IMR-90 (cell line): ENCODE measurements at regions not wholly inside any gene's neighbourhood (a gene's known extent, or its start where the extent isn't known, plus 50 kb on each side); places are given as distances from the start of the nearest gene placed in this dataset.

Experiments
- ATAC-seq: fragments of 200-7000 bp; cut with Tn5 transposase; 2 replicates; pipeline ENCODE4 v1.9.1; 2020; ENCODE audit warnings: low read depth, mild to moderate bottlenecking, moderate library complexity
- BruUV-seq: library from RNA; stranded (reverse); fragments of 400-500 nt; replicated peaks from 2 replicates; lab custom pipeline; 2021; lab: Mats Ljungman, UMichigan
- CTCF ChIA-PET: fragments of 300-600 bp; formaldehyde crosslinking; extraction: SDS; loops from one replicate; lab custom pipeline; 2021; ENCODE audit warnings: antibody characterized with exemption; lab: Yijun Ruan, JAX
- POLR2A ChIA-PET: fragments of 300-600 bp; sonication (Branson Sonifier 250); formaldehyde crosslinking; loops from one replicate; lab custom pipeline; 2022; ENCODE audit warnings: antibody characterized with exemption; ENCODE audit not compliant: unreplicated experiment; lab: Charles Lee
- DNase-seq: peaks from one replicate; pipeline ENCODE4 v3.0.0; 2013
- H2AFZ ChIP-seq: replicated peaks from 2 replicates; pipeline ENCODE3; 2013; ENCODE audit warnings: low read length, mild to moderate bottlenecking; ENCODE audit not compliant: poor library complexity
- H2AK5ac ChIP-seq: 2 replicates; pipeline ENCODE4 v1.6.1; 2013; ENCODE audit warnings: low read depth, low read length, inconsistent platforms
- H2AK9ac ChIP-seq: replicated peaks from 2 replicates; pipeline ENCODE3; 2013; ENCODE audit warnings: mild to moderate bottlenecking, low read depth, low read length, moderate library complexity; ENCODE audit not compliant: poor library complexity
- H2BK120ac ChIP-seq: 2 replicates; pipeline ENCODE4 v1.6.1; 2013; ENCODE audit warnings: low read depth, low read length, inconsistent platforms
- H2BK15ac ChIP-seq: 3 replicates; pipeline ENCODE4 v1.6.1; 2013; ENCODE audit warnings: low read depth, low read length, inconsistent platforms
- H2BK20ac ChIP-seq: 2 replicates; pipeline ENCODE4 v1.6.1; 2013; ENCODE audit warnings: low read depth, mild to moderate bottlenecking, inconsistent platforms, low read length, moderate library complexity
- H2BK5ac ChIP-seq: 2 replicates; pipeline ENCODE4 v1.6.1; 2013; ENCODE audit warnings: mild to moderate bottlenecking, low read depth, low read length, inconsistent platforms; ENCODE audit not compliant: poor library complexity, severe bottlenecking
- H3K14ac ChIP-seq: replicated peaks from 2 replicates; pipeline ENCODE4 v1.6.1; 2013; ENCODE audit warnings: low read depth, low read length, inconsistent platforms
- H3K18ac ChIP-seq: 2 replicates; pipeline ENCODE4 v1.6.1; 2013; ENCODE audit warnings: low read depth, low read length, control low read depth
- H3K23ac ChIP-seq: 2 replicates; pipeline ENCODE4 v1.6.1; 2013; ENCODE audit warnings: low read depth, low read length, inconsistent platforms
- H3K27ac ChIP-seq: 2 replicates; pipeline ENCODE4 v1.5.1; 2013; ENCODE audit warnings: mild to moderate bottlenecking, control low read depth, low read length; ENCODE audit not compliant: insufficient read depth
- H3K27me3 ChIP-seq: 2 replicates; pipeline ENCODE4 v1.6.1; 2013; ENCODE audit warnings: low read length; ENCODE audit not compliant: control insufficient read depth, insufficient read depth
- H3K36me3 ChIP-seq: 2 replicates; pipeline ENCODE4 v1.6.1; 2013; ENCODE audit warnings: low read length, mixed read lengths; ENCODE audit not compliant: control insufficient read depth, insufficient read depth
- H3K4ac ChIP-seq: 2 replicates; pipeline ENCODE4 v1.6.1; 2013; ENCODE audit warnings: low read depth, low read length, inconsistent platforms
- H3K4me1 ChIP-seq: 2 replicates; pipeline ENCODE4 v1.6.1; 2013; ENCODE audit warnings: low read length, mixed read lengths; ENCODE audit not compliant: control insufficient read depth, insufficient read depth
- H3K4me2 ChIP-seq: 2 replicates; pipeline ENCODE4 v1.6.1; 2013; ENCODE audit warnings: low read depth, mild to moderate bottlenecking, control low read depth, low read length, moderate library complexity
- H3K4me3 ChIP-seq: 2 replicates; pipeline ENCODE4 v1.5.1; 2013; ENCODE audit warnings: low read depth, mild to moderate bottlenecking, control low read depth, low read length, moderate library complexity; ENCODE audit not compliant: insufficient read depth
- H3K56ac ChIP-seq: 2 replicates; pipeline ENCODE4 v1.6.1; 2013; ENCODE audit warnings: low read length, inconsistent platforms; ENCODE audit not compliant: insufficient read depth; ENCODE audit errors: extremely low read depth
- H3K79me1 ChIP-seq, 2 experiments: 2 replicates each; pipeline ENCODE4 v1.6.1; 2013; ENCODE audit warnings: low read length in 2 of 2, inconsistent platforms in 1 of 2, low read depth in 1 of 2
- H3K9ac ChIP-seq: 2 replicates; pipeline ENCODE4 v1.6.1; 2013; ENCODE audit warnings: low read depth, low read length, control low read depth
- H3K9me1 ChIP-seq: 2 replicates; pipeline ENCODE4 v1.6.1; 2013; ENCODE audit warnings: low read length, inconsistent platforms; ENCODE audit not compliant: insufficient read depth
- H3K9me3 ChIP-seq: 2 replicates; pipeline ENCODE4 v1.6.1; 2013; ENCODE audit warnings: low read length; ENCODE audit not compliant: control insufficient read depth, insufficient read depth
- H4K20me1 ChIP-seq: 2 replicates; pipeline ENCODE4 v1.6.1; 2013; ENCODE audit warnings: low read length, inconsistent platforms; ENCODE audit not compliant: insufficient read depth
- H4K5ac ChIP-seq: 2 replicates; pipeline ENCODE4 v1.6.1; 2013; ENCODE audit warnings: mild to moderate bottlenecking, low read depth, low read length, control low read depth
- H4K8ac ChIP-seq, 2 experiments: 2 replicates each; pipeline ENCODE4 v1.6.1; 2013; ENCODE audit warnings: low read depth in 2 of 2, low read length in 2 of 2, control low read depth in 1 of 2, inconsistent platforms in 1 of 2
- H4K91ac ChIP-seq: 2 replicates; pipeline ENCODE4 v1.6.1; 2013; ENCODE audit warnings: low read depth, low read length, inconsistent platforms; ENCODE audit not compliant: insufficient read depth
- CEBPB ChIP-seq: IDR thresholded peaks from 2 replicates; pipeline ENCODE4 v1.6.1; 2012; ENCODE audit warnings: low read depth, low read length, improper control_type of control experiment
- MAFK ChIP-seq: IDR thresholded peaks from 2 replicates; pipeline ENCODE4 v1.6.1; 2012; ENCODE audit warnings: low read depth, low read length, improper control_type of control experiment
- MXI1 ChIP-seq: IDR thresholded peaks from 2 replicates; pipeline ENCODE4 v1.6.1; 2012; ENCODE audit warnings: low read depth, mild to moderate bottlenecking, low read length, moderate library complexity, borderline replicate concordance
- POLR2A ChIP-seq: IDR thresholded peaks from 2 replicates; pipeline ENCODE4 v1.6.1; 2012; ENCODE audit warnings: mild to moderate bottlenecking, low read depth, low read length
- RAD21 ChIP-seq: IDR thresholded peaks from 2 replicates; pipeline ENCODE4 v1.6.1; 2012; ENCODE audit warnings: low read length, improper control_type of control experiment
- RCOR1 ChIP-seq: IDR thresholded peaks from 2 replicates; pipeline ENCODE4 v1.6.1; 2012; ENCODE audit warnings: mild to moderate bottlenecking, low read length, improper control_type of control experiment; ENCODE audit not compliant: insufficient replicate concordance
- RFX5 ChIP-seq: IDR thresholded peaks from 2 replicates; pipeline ENCODE4 v1.8.0; 2012; ENCODE audit warnings: low read depth, mild to moderate bottlenecking, low read length, moderate library complexity
- SMC3 ChIP-seq: fragments of 150-350 bp; IDR thresholded peaks from 2 replicates; pipeline ENCODE4 v1.6.1; 2016; ENCODE audit warnings: low read depth, mild to moderate bottlenecking, antibody characterized with exemption, low read length, moderate library complexity
- WGBS, 2 experiments: methylation state at CpG; one replicate each; pipeline versions ENCODE4 v1.1.5 to v1.1.7; 2013; ENCODE audit warnings: missing lambda C conversion rate in 2 of 2; ENCODE audit not compliant: insufficient read length in 1 of 2; ENCODE audit errors: extremely low coverage in 2 of 2; 5-methylcytosine and 5-hydroxymethylcytosine counted together
- dilution Hi-C: fragments of 300-500 bp; cut with HindIII; formaldehyde crosslinking; loops from one replicate; pipeline ENCODE4 v1.14.3; 2018; ENCODE audit warnings: low sequenced_read_pairs; ENCODE audit not compliant: unreplicated experiment
- in situ Hi-C: fragments of 300-500 bp; cut with MboI; formaldehyde crosslinking; loops from 3 replicates; pipeline ENCODE4 v1.14.3; 2019; ENCODE audit warnings: low sequenced_read_pairs, inconsistent platforms, mixed read lengths
- intact Hi-C: fragments of 100-400 bp; cut with micrococcal nuclease; formaldehyde crosslinking; loops from 2 replicates; pipeline ENCODE4 v1.10.0; 2022
- TF ChIP-seq, protein P1 (sequence below): conservative IDR thresholded peaks from 2 replicates; pipeline ENCODE4 v1.5.1; 2012; ENCODE audit warnings: mild to moderate bottlenecking, low read depth, low read length, improper control_type of control experiment
- TF ChIP-seq, protein P2 (sequence below): fragments of 150-350 bp; IDR thresholded peaks from 2 replicates; pipeline ENCODE4 v1.6.1; 2017; ENCODE audit warnings: mild to moderate bottlenecking, antibody characterized with exemption, low read length, low read depth

DNA sequence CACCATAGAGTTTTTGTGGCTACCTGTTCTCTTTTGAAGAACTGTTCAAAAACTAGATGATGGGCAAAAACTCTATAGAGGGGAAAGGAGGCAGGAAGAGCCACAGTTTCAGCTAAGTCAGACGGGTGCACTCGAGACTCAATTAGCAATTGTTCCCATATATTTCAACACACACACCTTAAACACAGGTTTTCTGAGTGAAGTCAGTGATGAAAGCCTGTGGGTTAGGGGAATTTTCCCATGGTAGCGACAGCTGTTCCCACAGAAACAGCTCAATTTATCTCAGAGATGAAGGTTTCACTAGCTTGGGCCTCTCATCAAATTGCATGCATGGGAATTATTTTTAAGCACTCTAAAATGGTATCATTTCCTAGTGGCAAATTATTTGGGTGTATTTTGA is 143.4 kb downstream of the ZIC5 start:
- TF ChIP-seq, protein P1, sequence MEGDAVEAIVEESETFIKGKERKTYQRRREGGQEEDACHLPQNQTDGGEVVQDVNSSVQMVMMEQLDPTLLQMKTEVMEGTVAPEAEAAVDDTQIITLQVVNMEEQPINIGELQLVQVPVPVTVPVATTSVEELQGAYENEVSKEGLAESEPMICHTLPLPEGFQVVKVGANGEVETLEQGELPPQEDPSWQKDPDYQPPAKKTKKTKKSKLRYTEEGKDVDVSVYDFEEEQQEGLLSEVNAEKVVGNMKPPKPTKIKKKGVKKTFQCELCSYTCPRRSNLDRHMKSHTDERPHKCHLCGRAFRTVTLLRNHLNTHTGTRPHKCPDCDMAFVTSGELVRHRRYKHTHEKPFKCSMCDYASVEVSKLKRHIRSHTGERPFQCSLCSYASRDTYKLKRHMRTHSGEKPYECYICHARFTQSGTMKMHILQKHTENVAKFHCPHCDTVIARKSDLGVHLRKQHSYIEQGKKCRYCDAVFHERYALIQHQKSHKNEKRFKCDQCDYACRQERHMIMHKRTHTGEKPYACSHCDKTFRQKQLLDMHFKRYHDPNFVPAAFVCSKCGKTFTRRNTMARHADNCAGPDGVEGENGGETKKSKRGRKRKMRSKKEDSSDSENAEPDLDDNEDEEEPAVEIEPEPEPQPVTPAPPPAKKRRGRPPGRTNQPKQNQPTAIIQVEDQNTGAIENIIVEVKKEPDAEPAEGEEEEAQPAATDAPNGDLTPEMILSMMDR = no peak
- no peak for TF ChIP-seq MXI1
- no peak for TF ChIP-seq RAD21
- TF ChIP-seq POLR2A = no peak
- no peak for TF ChIP-seq RCOR1
- TF ChIP-seq MAFK = no peak
- no peak for TF ChIP-seq RFX5
- no peak for TF ChIP-seq SMC3
- TF ChIP-seq CEBPB = no peak
- TF ChIP-seq, protein P2, sequence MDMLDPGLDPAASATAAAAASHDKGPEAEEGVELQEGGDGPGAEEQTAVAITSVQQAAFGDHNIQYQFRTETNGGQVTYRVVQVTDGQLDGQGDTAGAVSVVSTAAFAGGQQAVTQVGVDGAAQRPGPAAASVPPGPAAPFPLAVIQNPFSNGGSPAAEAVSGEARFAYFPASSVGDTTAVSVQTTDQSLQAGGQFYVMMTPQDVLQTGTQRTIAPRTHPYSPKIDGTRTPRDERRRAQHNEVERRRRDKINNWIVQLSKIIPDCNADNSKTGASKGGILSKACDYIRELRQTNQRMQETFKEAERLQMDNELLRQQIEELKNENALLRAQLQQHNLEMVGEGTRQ = no peak
- no peak overlapping the region for H4K91ac ChIP-seq
- H3K36me3 ChIP-seq = no peaks in the 10 kb centered on the region
- in situ Hi-C loops (no loop called here), intact Hi-C loops (no loop called here), dilution Hi-C loops (no loop called here)
- H3K27me3 ChIP-seq = no peaks in the 10 kb centered on the region; the same call in 1 of the 2 replicates
- H3K23ac ChIP-seq = no peak overlapping the region
- no peak for ATAC-seq
- CTCF ChIA-PET = no interaction called here
- no peak overlapping the region for H4K8ac ChIP-seq
- no peak overlapping the region for H2BK120ac ChIP-seq
- no peak overlapping the region for H3K4me3 ChIP-seq
- no peak overlapping the region for H3K14ac ChIP-seq
- H3K4me2 ChIP-seq = no peak overlapping the region
- H3K4me1 ChIP-seq = no peaks in the 10 kb centered on the region
- H2BK20ac ChIP-seq = no peak overlapping the region
- no peak overlapping the region for H3K27ac ChIP-seq
- no peak overlapping the region for H3K4ac ChIP-seq
- H2BK15ac ChIP-seq = no peak overlapping the region
- H2AK9ac ChIP-seq = no peak overlapping the region
- no peak overlapping the region for H3K56ac ChIP-seq
- no peak overlapping the region for H2AFZ ChIP-seq
- H3K18ac ChIP-seq = no peak overlapping the region
- no CpG with 5 or more reads among the region's 3 CpGs for WGBS, 2 experiments
- no peaks in the 10 kb centered on the region for H3K9me1 ChIP-seq
- no peak overlapping the region for H3K9ac ChIP-seq
- no peak overlapping the region for H2AK5ac ChIP-seq
- H3K79me1 ChIP-seq = no peaks in the 10 kb centered on the region
- H4K20me1 ChIP-seq = no peaks in the 10 kb centered on the region
- no peak for DNase-seq
- H4K5ac ChIP-seq = no peak overlapping the region
- H3K9me3 ChIP-seq = no peaks in the 10 kb centered on the region
- POLR2A ChIA-PET = no interaction called here
- H2BK5ac ChIP-seq = no peak overlapping the region
- BruUV-seq = no TSS peak
